ENCODE measurements at regions not wholly inside any gene's neighbourhood (a gene's known extent, or its start where the extent isn't known, plus 50 kb on each side); places are given as distances from the start of the nearest gene placed in this dataset.

DNA sequence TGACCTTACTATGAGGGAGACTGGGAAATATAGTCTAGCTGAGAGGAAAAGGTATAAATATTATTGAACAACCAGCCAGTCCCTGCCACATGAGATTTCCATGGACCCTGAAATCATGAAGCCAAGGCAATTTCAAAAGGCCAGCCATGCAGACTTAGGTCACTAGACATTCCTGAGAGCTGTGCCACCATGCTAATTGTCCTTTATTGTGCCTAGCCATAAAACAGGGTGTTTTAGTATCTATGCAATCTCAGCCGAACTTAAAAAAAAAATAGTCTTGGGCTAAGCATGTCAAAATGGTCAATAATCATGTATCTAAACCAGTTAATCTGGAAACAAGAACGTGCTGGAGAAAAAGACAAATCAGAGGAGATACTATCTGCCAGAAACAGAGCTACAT lies 269.5 kb downstream of the LNPK start:
- ChIA-PET CTCF (no interaction called here), POLR2A (no interaction called here)
- H3K27ac ChIP-seq: no peak overlapping the region
- DNase-seq (ENCODE audit: low read depth in 1 of 2, low spot score in 1 of 2): no peak
- TF ChIP-seq BHLHE40 (IDR thresholded peaks at IDR 0.05; ENCODE audit: low read depth, low read length): no peak
- TF ChIP-seq MAZ (IDR thresholded peaks at IDR 0.05; ENCODE audit: borderline replicate concordance, low read depth, low read length): no peak
- no peak for TF ChIP-seq HOXB5 (CRISPR knock-in tag; IDR thresholded peaks at IDR 0.05)
- no peak for TF ChIP-seq RNF2 (IDR thresholded peaks at IDR 0.05; ENCODE audit: borderline replicate concordance, low read depth)
- TF ChIP-seq ZC3H11A (IDR thresholded peaks at IDR 0.05): no peak
- TF ChIP-seq RARB (CRISPR knock-in tag; IDR thresholded peaks at IDR 0.05): no peak
- TF ChIP-seq, protein P1, sequence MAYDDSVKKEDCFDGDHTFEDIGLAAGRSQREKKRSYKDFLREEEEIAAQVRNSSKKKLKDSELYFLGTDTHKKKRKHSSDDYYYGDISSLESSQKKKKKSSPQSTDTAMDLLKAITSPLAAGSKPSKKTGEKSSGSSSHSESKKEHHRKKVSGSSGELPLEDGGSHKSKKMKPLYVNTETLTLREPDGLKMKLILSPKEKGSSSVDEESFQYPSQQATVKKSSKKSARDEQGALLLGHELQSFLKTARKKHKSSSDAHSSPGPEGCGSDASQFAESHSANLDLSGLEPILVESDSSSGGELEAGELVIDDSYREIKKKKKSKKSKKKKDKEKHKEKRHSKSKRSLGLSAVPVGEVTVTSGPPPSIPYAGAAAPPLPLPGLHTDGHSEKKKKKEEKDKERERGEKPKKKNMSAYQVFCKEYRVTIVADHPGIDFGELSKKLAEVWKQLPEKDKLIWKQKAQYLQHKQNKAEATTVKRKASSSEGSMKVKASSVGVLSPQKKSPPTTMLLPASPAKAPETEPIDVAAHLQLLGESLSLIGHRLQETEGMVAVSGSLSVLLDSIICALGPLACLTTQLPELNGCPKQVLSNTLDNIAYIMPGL (CRISPR knock-in tag; IDR thresholded peaks at IDR 0.05; ENCODE audit: borderline replicate concordance): no peak
- no peak for TF ChIP-seq JUNB (IDR thresholded peaks at IDR 0.05)
- TF ChIP-seq ZNF302 (CRISPR knock-in tag; IDR thresholded peaks at IDR 0.05): no peak
- TF ChIP-seq, protein P2, sequence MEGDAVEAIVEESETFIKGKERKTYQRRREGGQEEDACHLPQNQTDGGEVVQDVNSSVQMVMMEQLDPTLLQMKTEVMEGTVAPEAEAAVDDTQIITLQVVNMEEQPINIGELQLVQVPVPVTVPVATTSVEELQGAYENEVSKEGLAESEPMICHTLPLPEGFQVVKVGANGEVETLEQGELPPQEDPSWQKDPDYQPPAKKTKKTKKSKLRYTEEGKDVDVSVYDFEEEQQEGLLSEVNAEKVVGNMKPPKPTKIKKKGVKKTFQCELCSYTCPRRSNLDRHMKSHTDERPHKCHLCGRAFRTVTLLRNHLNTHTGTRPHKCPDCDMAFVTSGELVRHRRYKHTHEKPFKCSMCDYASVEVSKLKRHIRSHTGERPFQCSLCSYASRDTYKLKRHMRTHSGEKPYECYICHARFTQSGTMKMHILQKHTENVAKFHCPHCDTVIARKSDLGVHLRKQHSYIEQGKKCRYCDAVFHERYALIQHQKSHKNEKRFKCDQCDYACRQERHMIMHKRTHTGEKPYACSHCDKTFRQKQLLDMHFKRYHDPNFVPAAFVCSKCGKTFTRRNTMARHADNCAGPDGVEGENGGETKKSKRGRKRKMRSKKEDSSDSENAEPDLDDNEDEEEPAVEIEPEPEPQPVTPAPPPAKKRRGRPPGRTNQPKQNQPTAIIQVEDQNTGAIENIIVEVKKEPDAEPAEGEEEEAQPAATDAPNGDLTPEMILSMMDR (IDR thresholded peaks at IDR 0.05): no peak
- no peak for TF ChIP-seq EHMT2 (IDR thresholded peaks at IDR 0.05; ENCODE audit: low read depth)
- TF ChIP-seq HOXB13 (CRISPR knock-in tag; IDR thresholded peaks at IDR 0.05; ENCODE audit: low read depth): no peak
- no peak for TF ChIP-seq KDM1A (IDR thresholded peaks at IDR 0.05; ENCODE audit: low read depth)
- no peak for TF ChIP-seq CHD2 (IDR thresholded peaks at IDR 0.05; ENCODE audit: low read length, partially characterized antibody)
- TF ChIP-seq, protein P3, sequence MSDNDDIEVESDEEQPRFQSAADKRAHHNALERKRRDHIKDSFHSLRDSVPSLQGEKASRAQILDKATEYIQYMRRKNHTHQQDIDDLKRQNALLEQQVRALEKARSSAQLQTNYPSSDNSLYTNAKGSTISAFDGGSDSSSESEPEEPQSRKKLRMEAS (IDR thresholded peaks at IDR 0.05): no peak
- no peak for TF ChIP-seq NR3C1 (IDR thresholded peaks at IDR 0.05)
- H3K4me1 ChIP-seq: no peaks in the 10 kb centered on the region
- FAIRE-seq: no peak
- H3K4me2 ChIP-seq: no peak overlapping the region
- no peak overlapping the region for H3K4me3 ChIP-seq
- no peaks in the 10 kb centered on the region for H3K9me3 ChIP-seq
- ATAC-seq: no peak
- 0% methylated on average over 2 of the region's 2 CpGs for WGBS (ENCODE audit: missing lambda C conversion rate)

DNA sequence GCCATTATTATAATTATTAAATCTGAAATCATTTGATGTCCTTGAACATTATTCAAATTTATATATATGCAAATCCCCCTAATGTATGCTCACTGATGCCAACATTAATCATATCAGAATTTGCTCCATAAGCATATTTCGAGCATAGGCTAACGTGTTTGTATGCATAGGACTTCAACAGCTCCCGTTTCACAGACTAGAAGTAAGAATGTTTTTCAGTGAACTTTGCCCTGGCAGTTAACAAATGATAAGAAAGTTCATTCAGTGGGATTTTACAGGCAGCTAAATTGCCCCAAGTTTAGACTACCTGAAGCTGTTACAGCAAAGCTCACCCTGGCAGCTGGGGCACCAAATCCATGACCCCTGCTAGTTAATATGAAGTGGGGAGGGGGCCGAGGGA lies 272.0 kb downstream of the LNPK start:
- no peak for ATAC-seq
- POLR2A ChIA-PET: no interaction called here
- TF ChIP-seq CHD2 (IDR thresholded peaks at IDR 0.05; ENCODE audit: low read length, partially characterized antibody) (no peak), MAFK (IDR thresholded peaks at IDR 0.05; ENCODE audit: partially characterized antibody) (peak; percentile 34)
- DNase-seq (ENCODE audit: low read depth in 1 of 2, low spot score in 1 of 2): no peak
- no peaks in the 10 kb centered on the region for H3K9me3 ChIP-seq
- no peak overlapping the region for H3K27ac ChIP-seq
- no peak overlapping the region for H3K4me2 ChIP-seq
- WGBS (ENCODE audit: missing lambda C conversion rate): 2% methylated on average over 4 of the region's 4 CpGs
- H3K4me3 ChIP-seq: no peak overlapping the region
- FAIRE-seq: no peak
- CTCF ChIA-PET: no interaction called here
- no peaks in the 10 kb centered on the region for H3K4me1 ChIP-seq

DNA sequence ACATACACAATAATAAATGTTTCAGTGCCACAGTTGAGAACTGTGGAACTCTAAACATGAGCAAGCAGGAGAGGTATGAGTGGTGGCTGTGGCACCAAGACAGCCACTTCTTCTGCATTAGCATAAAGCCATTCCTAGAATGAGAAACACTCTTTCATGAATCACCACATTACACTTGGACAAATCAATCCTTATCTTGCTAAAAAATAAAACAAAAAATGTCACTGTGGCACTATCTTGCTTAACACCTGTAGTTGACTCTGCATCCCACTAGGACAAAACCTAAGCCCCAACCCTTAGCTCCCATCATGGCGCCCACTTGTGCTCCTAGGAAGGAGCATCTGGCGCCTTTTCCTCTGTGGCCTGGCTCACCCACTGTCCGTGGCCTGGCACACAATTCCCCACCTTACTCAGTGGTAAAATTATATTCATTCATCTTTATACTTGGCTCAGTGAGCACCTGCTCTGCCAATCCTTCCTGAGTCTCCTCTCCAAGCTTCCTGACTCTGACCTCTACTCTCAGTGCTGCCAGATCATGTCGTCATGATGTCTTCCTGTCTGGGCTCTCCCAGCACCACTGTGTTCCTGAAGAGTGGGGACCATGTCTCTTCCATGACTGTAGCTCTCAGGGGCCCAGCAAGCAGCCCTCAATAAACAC lies 272.9 kb downstream of the LNPK start:
- POLR2A ChIA-PET: no interaction called here
- H3K4me3 ChIP-seq: no peak overlapping the region
- no peaks in the 10 kb centered on the region for H3K9me3 ChIP-seq
- H3K27ac ChIP-seq: no peak overlapping the region
- CTCF ChIA-PET: interaction anchor here (0.7 kb wide), 1 partner anchor 346 kb away, joined by 3 read pairs; no protein-coding TSS in a partner anchor
- DNase-seq (ENCODE audit: low read depth in 1 of 2, low spot score in 1 of 2): no peak
- WGBS (ENCODE audit: missing lambda C conversion rate): 3% methylated on average over 4 of the region's 4 CpGs
- H3K4me2 ChIP-seq: no peak overlapping the region
- FAIRE-seq: no peak
- no peak for ATAC-seq
- no peaks in the 10 kb centered on the region for H3K4me1 ChIP-seq
- no peak for TF ChIP-seq ZSCAN20 (CRISPR knock-in tag; IDR thresholded peaks at IDR 0.05)
- TF ChIP-seq, protein P1 (CRISPR knock-in tag; IDR thresholded peaks at IDR 0.05; ENCODE audit: borderline replicate concordance): no peak
- no peak for TF ChIP-seq HOXA7 (CRISPR knock-in tag; IDR thresholded peaks at IDR 0.05)
- TF ChIP-seq, protein P4, sequence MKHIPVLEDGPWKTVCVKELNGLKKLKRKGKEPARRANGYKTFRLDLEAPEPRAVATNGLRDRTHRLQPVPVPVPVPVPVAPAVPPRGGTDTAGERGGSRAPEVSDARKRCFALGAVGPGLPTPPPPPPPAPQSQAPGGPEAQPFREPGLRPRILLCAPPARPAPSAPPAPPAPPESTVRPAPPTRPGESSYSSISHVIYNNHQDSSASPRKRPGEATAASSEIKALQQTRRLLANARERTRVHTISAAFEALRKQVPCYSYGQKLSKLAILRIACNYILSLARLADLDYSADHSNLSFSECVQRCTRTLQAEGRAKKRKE (CRISPR knock-in tag; IDR thresholded peaks at IDR 0.05; ENCODE audit: low read depth): no peak
- no peak for TF ChIP-seq JUN (IDR thresholded peaks at IDR 0.05)
- TF ChIP-seq SREBF2 (IDR thresholded peaks at IDR 0.05): no peak
- TF ChIP-seq ZC3H11A (IDR thresholded peaks at IDR 0.05): no peak
- TF ChIP-seq ZFP36 (IDR thresholded peaks at IDR 0.05; ENCODE audit: borderline replicate concordance, partially characterized antibody): no peak
- no peak for TF ChIP-seq FOSL2 (IDR thresholded peaks at IDR 0.05)
- TF ChIP-seq FOSL2 (CRISPR knock-in tag; IDR thresholded peaks at IDR 0.05): no peak
- no peak for TF ChIP-seq GATA3 (IDR thresholded peaks at IDR 0.05; ENCODE audit: borderline replicate concordance)
- TF ChIP-seq KDM5A (IDR thresholded peaks at IDR 0.05): no peak
- no peak for TF ChIP-seq CHD2 (IDR thresholded peaks at IDR 0.05; ENCODE audit: low read length, partially characterized antibody)
